Neural progenitor cell (in vitro differentiated cells): ENCODE measurements at regions not wholly inside any gene's neighbourhood (a gene's known extent, or its start where the extent isn't known, plus 50 kb on each side); places are given as distances from the start of the nearest gene placed in this dataset.

Experiments used
- CTCF ChIP-seq: fragments of 200-600 bp; sonication (generic); IDR thresholded peaks from 2 replicates; pipeline ENCODE4 v1.5.1; 2017; ENCODE audit warnings: antibody characterized with exemption, mild to moderate bottlenecking
- EZH2 ChIP-seq: fragments of 200-600 bp; sonication (generic); IDR thresholded peaks from 2 replicates; pipeline ENCODE4 v1.6.1; 2017; ENCODE audit warnings: antibody characterized with exemption, mild to moderate bottlenecking, moderate library complexity

- TF ChIP-seq CTCF (no peak), EZH2 (no peak)
Observed at GRCh38 chr5:39519079-39519478, 94.3 kb upstream of the DAB2 start.
